ENCODE measurements at regions not wholly inside any gene's neighbourhood (a gene's known extent, or its start where the extent isn't known, plus 50 kb on each side); places are given as distances from the start of the nearest gene placed in this dataset.

DNA sequence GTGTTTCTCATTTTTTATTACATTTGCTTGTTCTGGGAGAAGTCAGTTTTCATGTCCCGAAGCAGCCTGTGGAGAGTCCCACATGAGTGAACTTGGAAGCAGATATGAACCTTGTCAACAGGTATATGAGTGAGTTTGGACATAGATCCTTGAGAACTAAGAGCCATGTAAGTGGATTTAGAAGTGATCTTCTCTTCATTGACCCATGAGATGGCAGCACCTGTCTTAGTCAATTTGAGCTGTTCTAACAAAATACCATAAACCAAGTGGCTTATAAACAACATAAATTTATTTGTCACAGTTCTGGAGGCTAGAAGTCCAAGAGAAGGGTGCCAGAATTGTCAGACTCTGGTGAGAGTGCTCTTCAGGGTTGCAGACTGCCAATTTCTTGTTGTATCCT lies 1043.8 kb downstream of the ADGRL3 start:
- TF ChIP-seq, protein P1, sequence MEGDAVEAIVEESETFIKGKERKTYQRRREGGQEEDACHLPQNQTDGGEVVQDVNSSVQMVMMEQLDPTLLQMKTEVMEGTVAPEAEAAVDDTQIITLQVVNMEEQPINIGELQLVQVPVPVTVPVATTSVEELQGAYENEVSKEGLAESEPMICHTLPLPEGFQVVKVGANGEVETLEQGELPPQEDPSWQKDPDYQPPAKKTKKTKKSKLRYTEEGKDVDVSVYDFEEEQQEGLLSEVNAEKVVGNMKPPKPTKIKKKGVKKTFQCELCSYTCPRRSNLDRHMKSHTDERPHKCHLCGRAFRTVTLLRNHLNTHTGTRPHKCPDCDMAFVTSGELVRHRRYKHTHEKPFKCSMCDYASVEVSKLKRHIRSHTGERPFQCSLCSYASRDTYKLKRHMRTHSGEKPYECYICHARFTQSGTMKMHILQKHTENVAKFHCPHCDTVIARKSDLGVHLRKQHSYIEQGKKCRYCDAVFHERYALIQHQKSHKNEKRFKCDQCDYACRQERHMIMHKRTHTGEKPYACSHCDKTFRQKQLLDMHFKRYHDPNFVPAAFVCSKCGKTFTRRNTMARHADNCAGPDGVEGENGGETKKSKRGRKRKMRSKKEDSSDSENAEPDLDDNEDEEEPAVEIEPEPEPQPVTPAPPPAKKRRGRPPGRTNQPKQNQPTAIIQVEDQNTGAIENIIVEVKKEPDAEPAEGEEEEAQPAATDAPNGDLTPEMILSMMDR (IDR thresholded peaks at IDR 0.05), result no peak
- TF ChIP-seq, protein P2, sequence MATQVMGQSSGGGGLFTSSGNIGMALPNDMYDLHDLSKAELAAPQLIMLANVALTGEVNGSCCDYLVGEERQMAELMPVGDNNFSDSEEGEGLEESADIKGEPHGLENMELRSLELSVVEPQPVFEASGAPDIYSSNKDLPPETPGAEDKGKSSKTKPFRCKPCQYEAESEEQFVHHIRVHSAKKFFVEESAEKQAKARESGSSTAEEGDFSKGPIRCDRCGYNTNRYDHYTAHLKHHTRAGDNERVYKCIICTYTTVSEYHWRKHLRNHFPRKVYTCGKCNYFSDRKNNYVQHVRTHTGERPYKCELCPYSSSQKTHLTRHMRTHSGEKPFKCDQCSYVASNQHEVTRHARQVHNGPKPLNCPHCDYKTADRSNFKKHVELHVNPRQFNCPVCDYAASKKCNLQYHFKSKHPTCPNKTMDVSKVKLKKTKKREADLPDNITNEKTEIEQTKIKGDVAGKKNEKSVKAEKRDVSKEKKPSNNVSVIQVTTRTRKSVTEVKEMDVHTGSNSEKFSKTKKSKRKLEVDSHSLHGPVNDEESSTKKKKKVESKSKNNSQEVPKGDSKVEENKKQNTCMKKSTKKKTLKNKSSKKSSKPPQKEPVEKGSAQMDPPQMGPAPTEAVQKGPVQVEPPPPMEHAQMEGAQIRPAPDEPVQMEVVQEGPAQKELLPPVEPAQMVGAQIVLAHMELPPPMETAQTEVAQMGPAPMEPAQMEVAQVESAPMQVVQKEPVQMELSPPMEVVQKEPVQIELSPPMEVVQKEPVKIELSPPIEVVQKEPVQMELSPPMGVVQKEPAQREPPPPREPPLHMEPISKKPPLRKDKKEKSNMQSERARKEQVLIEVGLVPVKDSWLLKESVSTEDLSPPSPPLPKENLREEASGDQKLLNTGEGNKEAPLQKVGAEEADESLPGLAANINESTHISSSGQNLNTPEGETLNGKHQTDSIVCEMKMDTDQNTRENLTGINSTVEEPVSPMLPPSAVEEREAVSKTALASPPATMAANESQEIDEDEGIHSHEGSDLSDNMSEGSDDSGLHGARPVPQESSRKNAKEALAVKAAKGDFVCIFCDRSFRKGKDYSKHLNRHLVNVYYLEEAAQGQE (IDR thresholded peaks at IDR 0.05; ENCODE audit: insufficient read depth in 1 of 2, low read depth in 2 of 2, low read length in 1 of 2), result no peak
- TF ChIP-seq POLR2AphosphoS5 (IDR thresholded peaks at IDR 0.05; ENCODE audit: low read depth, low read length), result no peak
- no peak for TF ChIP-seq SIN3A (IDR thresholded peaks at IDR 0.05; ENCODE audit: borderline replicate concordance, insufficient read depth, low read depth, low read length)
- TF ChIP-seq TCF7L2 (IDR thresholded peaks at IDR 0.05; ENCODE audit: low read depth, low read length), result no peak

Measured in Panc1 (cell line).